IMR-90 (cell line): ENCODE measurements at regions not wholly inside any gene's neighbourhood (a gene's known extent, or its start where the extent isn't known, plus 50 kb on each side); places are given as distances from the start of the nearest gene placed in this dataset.

Experiments used
- ATAC-seq: fragments of 200-7000 bp; cut with Tn5 transposase; 2 replicates; pipeline ENCODE4 v1.9.1; 2020; ENCODE audit warnings: low read depth, mild to moderate bottlenecking, moderate library complexity
- BruUV-seq: library from RNA; stranded (reverse); fragments of 400-500 nt; replicated peaks from 2 replicates; lab custom pipeline; 2021; lab: Mats Ljungman, UMichigan
- CTCF ChIA-PET: fragments of 300-600 bp; formaldehyde crosslinking; extraction: SDS; loops from one replicate; lab custom pipeline; 2021; ENCODE audit warnings: antibody characterized with exemption; lab: Yijun Ruan, JAX
- POLR2A ChIA-PET: fragments of 300-600 bp; sonication (Branson Sonifier 250); formaldehyde crosslinking; loops from one replicate; lab custom pipeline; 2022; ENCODE audit warnings: antibody characterized with exemption; ENCODE audit not compliant: unreplicated experiment; lab: Charles Lee
- DNase-seq: peaks from one replicate; pipeline ENCODE4 v3.0.0; 2013
- H2AFZ ChIP-seq: replicated peaks from 2 replicates; pipeline ENCODE3; 2013; ENCODE audit warnings: low read length, mild to moderate bottlenecking; ENCODE audit not compliant: poor library complexity
- H2AK5ac ChIP-seq: 2 replicates; pipeline ENCODE4 v1.6.1; 2013; ENCODE audit warnings: low read depth, low read length, inconsistent platforms
- H2AK9ac ChIP-seq: replicated peaks from 2 replicates; pipeline ENCODE3; 2013; ENCODE audit warnings: mild to moderate bottlenecking, low read depth, low read length, moderate library complexity; ENCODE audit not compliant: poor library complexity
- H2BK120ac ChIP-seq: 2 replicates; pipeline ENCODE4 v1.6.1; 2013; ENCODE audit warnings: low read depth, low read length, inconsistent platforms
- H2BK15ac ChIP-seq: 3 replicates; pipeline ENCODE4 v1.6.1; 2013; ENCODE audit warnings: low read depth, low read length, inconsistent platforms
- H2BK20ac ChIP-seq: 2 replicates; pipeline ENCODE4 v1.6.1; 2013; ENCODE audit warnings: low read depth, mild to moderate bottlenecking, inconsistent platforms, low read length, moderate library complexity
- H2BK5ac ChIP-seq: 2 replicates; pipeline ENCODE4 v1.6.1; 2013; ENCODE audit warnings: mild to moderate bottlenecking, low read depth, low read length, inconsistent platforms; ENCODE audit not compliant: poor library complexity, severe bottlenecking
- H3K14ac ChIP-seq: replicated peaks from 2 replicates; pipeline ENCODE4 v1.6.1; 2013; ENCODE audit warnings: low read depth, low read length, inconsistent platforms
- H3K18ac ChIP-seq: 2 replicates; pipeline ENCODE4 v1.6.1; 2013; ENCODE audit warnings: low read depth, low read length, control low read depth
- H3K23ac ChIP-seq: 2 replicates; pipeline ENCODE4 v1.6.1; 2013; ENCODE audit warnings: low read depth, low read length, inconsistent platforms
- H3K27ac ChIP-seq: 2 replicates; pipeline ENCODE4 v1.5.1; 2013; ENCODE audit warnings: mild to moderate bottlenecking, control low read depth, low read length; ENCODE audit not compliant: insufficient read depth
- H3K27me3 ChIP-seq: 2 replicates; pipeline ENCODE4 v1.6.1; 2013; ENCODE audit warnings: low read length; ENCODE audit not compliant: control insufficient read depth, insufficient read depth
- H3K36me3 ChIP-seq: 2 replicates; pipeline ENCODE4 v1.6.1; 2013; ENCODE audit warnings: low read length, mixed read lengths; ENCODE audit not compliant: control insufficient read depth, insufficient read depth
- H3K4ac ChIP-seq: 2 replicates; pipeline ENCODE4 v1.6.1; 2013; ENCODE audit warnings: low read depth, low read length, inconsistent platforms
- H3K4me1 ChIP-seq: 2 replicates; pipeline ENCODE4 v1.6.1; 2013; ENCODE audit warnings: low read length, mixed read lengths; ENCODE audit not compliant: control insufficient read depth, insufficient read depth
- H3K4me2 ChIP-seq: 2 replicates; pipeline ENCODE4 v1.6.1; 2013; ENCODE audit warnings: low read depth, mild to moderate bottlenecking, control low read depth, low read length, moderate library complexity
- H3K4me3 ChIP-seq: 2 replicates; pipeline ENCODE4 v1.5.1; 2013; ENCODE audit warnings: low read depth, mild to moderate bottlenecking, control low read depth, low read length, moderate library complexity; ENCODE audit not compliant: insufficient read depth
- H3K56ac ChIP-seq: 2 replicates; pipeline ENCODE4 v1.6.1; 2013; ENCODE audit warnings: low read length, inconsistent platforms; ENCODE audit not compliant: insufficient read depth; ENCODE audit errors: extremely low read depth
- H3K79me1 ChIP-seq, 2 experiments: 2 replicates each; pipeline ENCODE4 v1.6.1; 2013; ENCODE audit warnings: low read length in 2 of 2, inconsistent platforms in 1 of 2, low read depth in 1 of 2
- H3K9ac ChIP-seq: 2 replicates; pipeline ENCODE4 v1.6.1; 2013; ENCODE audit warnings: low read depth, low read length, control low read depth
- H3K9me1 ChIP-seq: 2 replicates; pipeline ENCODE4 v1.6.1; 2013; ENCODE audit warnings: low read length, inconsistent platforms; ENCODE audit not compliant: insufficient read depth
- H3K9me3 ChIP-seq: 2 replicates; pipeline ENCODE4 v1.6.1; 2013; ENCODE audit warnings: low read length; ENCODE audit not compliant: control insufficient read depth, insufficient read depth
- H4K20me1 ChIP-seq: 2 replicates; pipeline ENCODE4 v1.6.1; 2013; ENCODE audit warnings: low read length, inconsistent platforms; ENCODE audit not compliant: insufficient read depth
- H4K5ac ChIP-seq: 2 replicates; pipeline ENCODE4 v1.6.1; 2013; ENCODE audit warnings: mild to moderate bottlenecking, low read depth, low read length, control low read depth
- H4K8ac ChIP-seq, 2 experiments: 2 replicates each; pipeline ENCODE4 v1.6.1; 2013; ENCODE audit warnings: low read depth in 2 of 2, low read length in 2 of 2, control low read depth in 1 of 2, inconsistent platforms in 1 of 2
- H4K91ac ChIP-seq: 2 replicates; pipeline ENCODE4 v1.6.1; 2013; ENCODE audit warnings: low read depth, low read length, inconsistent platforms; ENCODE audit not compliant: insufficient read depth
- BHLHE40 ChIP-seq: fragments of 150-350 bp; IDR thresholded peaks from 2 replicates; pipeline ENCODE4 v1.6.1; 2016; ENCODE audit warnings: mild to moderate bottlenecking, low read depth, low read length
- CEBPB ChIP-seq: IDR thresholded peaks from 2 replicates; pipeline ENCODE4 v1.6.1; 2012; ENCODE audit warnings: low read depth, low read length, improper control_type of control experiment
- CHD1 ChIP-seq: IDR thresholded peaks from 2 replicates; pipeline ENCODE4 v1.6.1; 2012; ENCODE audit warnings: low read depth, low read length, improper control_type of control experiment
- CTCF ChIP-seq: conservative IDR thresholded peaks from 2 replicates; pipeline ENCODE4 v1.5.1; 2012; ENCODE audit warnings: mild to moderate bottlenecking, low read depth, low read length, improper control_type of control experiment
- FOS ChIP-seq: fragments of 150-350 bp; IDR thresholded peaks from 2 replicates; pipeline ENCODE4 v1.6.1; 2016; ENCODE audit warnings: low read depth, low read length
- MAFK ChIP-seq: IDR thresholded peaks from 2 replicates; pipeline ENCODE4 v1.6.1; 2012; ENCODE audit warnings: low read depth, low read length, improper control_type of control experiment
- MAZ ChIP-seq: IDR thresholded peaks from 2 replicates; pipeline ENCODE4 v1.6.1; 2012; ENCODE audit warnings: low read depth, mild to moderate bottlenecking, low read length, improper control_type of control experiment, moderate library complexity, borderline replicate concordance
- MXI1 ChIP-seq: IDR thresholded peaks from 2 replicates; pipeline ENCODE4 v1.6.1; 2012; ENCODE audit warnings: low read depth, mild to moderate bottlenecking, low read length, moderate library complexity, borderline replicate concordance
- NFE2L2 ChIP-seq: fragments of 150-350 bp; IDR thresholded peaks from 2 replicates; pipeline ENCODE4 v1.6.1; 2016; ENCODE audit warnings: low read depth, mild to moderate bottlenecking, low read length
- POLR2A ChIP-seq: IDR thresholded peaks from 2 replicates; pipeline ENCODE4 v1.6.1; 2012; ENCODE audit warnings: mild to moderate bottlenecking, low read depth, low read length
- RAD21 ChIP-seq: IDR thresholded peaks from 2 replicates; pipeline ENCODE4 v1.6.1; 2012; ENCODE audit warnings: low read length, improper control_type of control experiment
- RCOR1 ChIP-seq: IDR thresholded peaks from 2 replicates; pipeline ENCODE4 v1.6.1; 2012; ENCODE audit warnings: mild to moderate bottlenecking, low read length, improper control_type of control experiment; ENCODE audit not compliant: insufficient replicate concordance
- RFX5 ChIP-seq: IDR thresholded peaks from 2 replicates; pipeline ENCODE4 v1.8.0; 2012; ENCODE audit warnings: low read depth, mild to moderate bottlenecking, low read length, moderate library complexity
- SMC3 ChIP-seq: fragments of 150-350 bp; IDR thresholded peaks from 2 replicates; pipeline ENCODE4 v1.6.1; 2016; ENCODE audit warnings: low read depth, mild to moderate bottlenecking, antibody characterized with exemption, low read length, moderate library complexity
- USF2 ChIP-seq: fragments of 150-350 bp; IDR thresholded peaks from 2 replicates; pipeline ENCODE4 v1.6.1; 2017; ENCODE audit warnings: mild to moderate bottlenecking, antibody characterized with exemption, low read length, low read depth
- WGBS, 2 experiments: methylation state at CpG; one replicate each; pipeline versions ENCODE4 v1.1.5 to v1.1.7; 2013; ENCODE audit warnings: missing lambda C conversion rate in 2 of 2; ENCODE audit not compliant: insufficient read length in 1 of 2; ENCODE audit errors: extremely low coverage in 2 of 2; 5-methylcytosine and 5-hydroxymethylcytosine counted together
- dilution Hi-C: fragments of 300-500 bp; cut with HindIII; formaldehyde crosslinking; loops from one replicate; pipeline ENCODE4 v1.14.3; 2018; ENCODE audit warnings: low sequenced_read_pairs; ENCODE audit not compliant: unreplicated experiment
- in situ Hi-C: fragments of 300-500 bp; cut with MboI; formaldehyde crosslinking; loops from 3 replicates; pipeline ENCODE4 v1.14.3; 2019; ENCODE audit warnings: low sequenced_read_pairs, inconsistent platforms, mixed read lengths
- intact Hi-C: fragments of 100-400 bp; cut with micrococcal nuclease; formaldehyde crosslinking; loops from 2 replicates; pipeline ENCODE4 v1.10.0; 2022
- TF ChIP-seq, protein P1 (sequence below): fragments of 150-350 bp; IDR thresholded peaks from 2 replicates; pipeline ENCODE4 v1.6.1; 2016; ENCODE audit warnings: low read depth, mild to moderate bottlenecking, low read length, moderate library complexity, borderline replicate concordance

DNA sequence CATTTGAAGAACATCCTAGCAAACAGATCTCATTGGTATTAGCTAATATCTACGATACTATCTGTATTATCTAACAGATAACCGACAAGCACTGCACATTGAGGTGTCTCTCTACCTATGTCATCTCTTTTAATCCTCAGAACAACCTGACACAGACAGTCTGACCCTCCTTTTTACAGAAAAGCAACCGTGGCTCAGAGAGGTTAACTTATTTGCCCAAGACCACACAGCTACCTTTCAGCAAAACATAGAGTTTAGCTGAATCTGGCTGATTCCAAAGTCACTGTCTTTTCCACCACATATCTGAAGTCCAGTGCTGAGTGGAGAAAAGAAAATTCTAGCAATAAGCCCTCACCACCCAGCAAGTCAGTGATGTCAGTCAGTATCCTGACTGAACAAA is 358.7 kb upstream of the JARID2 start:
- H2AFZ ChIP-seq, result no peak overlapping the region
- no peak overlapping the region for H2AK9ac ChIP-seq
- in situ Hi-C loops (no loop called here), intact Hi-C loops (no loop called here), dilution Hi-C loops (no loop called here)
- no peaks in the 10 kb centered on the region for H3K36me3 ChIP-seq
- H3K4me2 ChIP-seq, result no peak overlapping the region
- H4K5ac ChIP-seq, result no peak overlapping the region
- H3K14ac ChIP-seq, result no peak overlapping the region
- H3K18ac ChIP-seq, result no peak overlapping the region
- no peak overlapping the region for H3K4me3 ChIP-seq
- no peaks in the 10 kb centered on the region for H3K27me3 ChIP-seq
- no peak overlapping the region for H2AK5ac ChIP-seq
- H2BK120ac ChIP-seq, result no peak overlapping the region
- no peak overlapping the region for H3K23ac ChIP-seq
- peaks cover 0 to 4% of the 10 kb centered on the region in 2 experiments; a peak in 1 of 4 replicates for H3K79me1 ChIP-seq
- 100% methylated on average over 2 of the region's 3 CpGs; no CpG with 5 or more reads in 1 of the 2 experiments for WGBS, 2 experiments
- H3K56ac ChIP-seq, result no peak overlapping the region
- H2BK20ac ChIP-seq, result no peak overlapping the region
- no peak for DNase-seq
- H2BK5ac ChIP-seq, result no peak overlapping the region
- CTCF ChIA-PET, result no interaction called here
- no peaks in the 10 kb centered on the region for H3K9me3 ChIP-seq
- no peak for ATAC-seq
- no peak overlapping the region for H4K91ac ChIP-seq
- BruUV-seq, result no TSS peak
- no peaks in the 10 kb centered on the region for H4K20me1 ChIP-seq
- no peak overlapping the region for H3K9ac ChIP-seq
- H3K9me1 ChIP-seq, result peaks cover 8% of the 10 kb centered on the region
- H4K8ac ChIP-seq, result no peak overlapping the region
- no peak overlapping the region for H3K4ac ChIP-seq
- peaks cover 18% of the 10 kb centered on the region for H3K4me1 ChIP-seq
- H3K27ac ChIP-seq, result no peak overlapping the region
- TF ChIP-seq USF2 (no peak), BHLHE40 (no peak), CEBPB (no peak), MAFK (no peak), RAD21 (no peak), FOS (no peak), MAZ (no peak), POLR2A (no peak), MXI1 (no peak), RCOR1 (no peak), CHD1 (no peak), CTCF (no peak), RFX5 (no peak), SMC3 (no peak), NFE2L2 (no peak)
- TF ChIP-seq, protein P1, sequence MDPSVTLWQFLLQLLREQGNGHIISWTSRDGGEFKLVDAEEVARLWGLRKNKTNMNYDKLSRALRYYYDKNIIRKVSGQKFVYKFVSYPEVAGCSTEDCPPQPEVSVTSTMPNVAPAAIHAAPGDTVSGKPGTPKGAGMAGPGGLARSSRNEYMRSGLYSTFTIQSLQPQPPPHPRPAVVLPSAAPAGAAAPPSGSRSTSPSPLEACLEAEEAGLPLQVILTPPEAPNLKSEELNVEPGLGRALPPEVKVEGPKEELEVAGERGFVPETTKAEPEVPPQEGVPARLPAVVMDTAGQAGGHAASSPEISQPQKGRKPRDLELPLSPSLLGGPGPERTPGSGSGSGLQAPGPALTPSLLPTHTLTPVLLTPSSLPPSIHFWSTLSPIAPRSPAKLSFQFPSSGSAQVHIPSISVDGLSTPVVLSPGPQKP, result no peak
- H2BK15ac ChIP-seq, result no peak overlapping the region
- POLR2A ChIA-PET, result no interaction called here
